Ishikawa (cell line): ENCODE measurements at regions not wholly inside any gene's neighbourhood (a gene's known extent, or its start where the extent isn't known, plus 50 kb on each side); places are given as distances from the start of the nearest gene placed in this dataset.

Source experiments
- CEBPB ChIP-seq: IDR thresholded peaks from 2 replicates; pipeline ENCODE4 v1.6.1; 2012
- CREB1 ChIP-seq: IDR thresholded peaks from 2 replicates; pipeline ENCODE4 v1.6.1; 2012; ENCODE audit warnings: low read depth
- EGR1 ChIP-seq: IDR thresholded peaks from 2 replicates; pipeline ENCODE4 v1.6.1; 2012
- EP300 ChIP-seq: IDR thresholded peaks from 2 replicates; pipeline ENCODE4 v1.6.1; 2012; ENCODE audit warnings: borderline replicate concordance
- FOXM1 ChIP-seq: IDR thresholded peaks from 2 replicates; pipeline ENCODE4 v1.6.1; 2012; ENCODE audit warnings: low read depth, borderline replicate concordance
- MAX ChIP-seq: IDR thresholded peaks from 2 replicates; pipeline ENCODE4 v1.6.1; 2012
- NFIC ChIP-seq: IDR thresholded peaks from 2 replicates; pipeline ENCODE4 v1.6.1; 2012
- RAD21 ChIP-seq: IDR thresholded peaks from 2 replicates; pipeline ENCODE4 v1.6.1; 2012; ENCODE audit warnings: low read depth
- TAF1 ChIP-seq: IDR thresholded peaks from 2 replicates; pipeline ENCODE4 v1.6.1; 2012; ENCODE audit warnings: low read depth, mild to moderate bottlenecking
- TCF12 ChIP-seq: IDR thresholded peaks from 2 replicates; pipeline ENCODE4 v1.6.1; 2012; ENCODE audit warnings: low read depth
- TEAD4 ChIP-seq: IDR thresholded peaks from 2 replicates; pipeline ENCODE4 v1.6.1; 2012
- USF1 ChIP-seq: IDR thresholded peaks from 2 replicates; pipeline ENCODE4 v1.6.1; 2012
- YY1 ChIP-seq: IDR thresholded peaks from 2 replicates; pipeline ENCODE4 v1.6.1; 2012; ENCODE audit warnings: low read depth
- ZBTB7A ChIP-seq: IDR thresholded peaks from 2 replicates; pipeline ENCODE4 v1.6.1; 2012; ENCODE audit warnings: low read depth
- TF ChIP-seq, protein P1 (sequence below): IDR thresholded peaks from 2 replicates; pipeline ENCODE4 v1.6.1; 2012; ENCODE audit warnings: low read depth, mild to moderate bottlenecking

DNA sequence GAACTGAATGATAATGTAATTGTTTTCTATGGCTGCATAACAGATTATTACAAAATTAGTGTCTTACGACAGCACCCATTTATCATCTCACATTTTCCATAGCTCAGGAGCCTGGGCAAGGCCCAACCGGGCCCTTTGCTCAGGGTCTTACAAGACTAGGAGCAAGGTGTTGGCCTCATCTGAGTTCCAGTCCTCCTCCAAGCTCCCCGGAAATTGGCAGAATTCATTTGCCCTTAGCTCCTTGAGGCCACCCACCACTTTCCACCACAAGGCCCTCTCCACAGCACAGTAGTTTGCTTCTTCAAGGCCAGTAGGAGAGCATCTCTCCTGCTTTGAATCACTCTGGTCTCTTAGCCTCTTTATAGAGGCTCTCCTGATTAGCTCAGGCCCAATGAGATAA lies 89.2 kb upstream of the SALL3 start:
- TF ChIP-seq, protein P1, sequence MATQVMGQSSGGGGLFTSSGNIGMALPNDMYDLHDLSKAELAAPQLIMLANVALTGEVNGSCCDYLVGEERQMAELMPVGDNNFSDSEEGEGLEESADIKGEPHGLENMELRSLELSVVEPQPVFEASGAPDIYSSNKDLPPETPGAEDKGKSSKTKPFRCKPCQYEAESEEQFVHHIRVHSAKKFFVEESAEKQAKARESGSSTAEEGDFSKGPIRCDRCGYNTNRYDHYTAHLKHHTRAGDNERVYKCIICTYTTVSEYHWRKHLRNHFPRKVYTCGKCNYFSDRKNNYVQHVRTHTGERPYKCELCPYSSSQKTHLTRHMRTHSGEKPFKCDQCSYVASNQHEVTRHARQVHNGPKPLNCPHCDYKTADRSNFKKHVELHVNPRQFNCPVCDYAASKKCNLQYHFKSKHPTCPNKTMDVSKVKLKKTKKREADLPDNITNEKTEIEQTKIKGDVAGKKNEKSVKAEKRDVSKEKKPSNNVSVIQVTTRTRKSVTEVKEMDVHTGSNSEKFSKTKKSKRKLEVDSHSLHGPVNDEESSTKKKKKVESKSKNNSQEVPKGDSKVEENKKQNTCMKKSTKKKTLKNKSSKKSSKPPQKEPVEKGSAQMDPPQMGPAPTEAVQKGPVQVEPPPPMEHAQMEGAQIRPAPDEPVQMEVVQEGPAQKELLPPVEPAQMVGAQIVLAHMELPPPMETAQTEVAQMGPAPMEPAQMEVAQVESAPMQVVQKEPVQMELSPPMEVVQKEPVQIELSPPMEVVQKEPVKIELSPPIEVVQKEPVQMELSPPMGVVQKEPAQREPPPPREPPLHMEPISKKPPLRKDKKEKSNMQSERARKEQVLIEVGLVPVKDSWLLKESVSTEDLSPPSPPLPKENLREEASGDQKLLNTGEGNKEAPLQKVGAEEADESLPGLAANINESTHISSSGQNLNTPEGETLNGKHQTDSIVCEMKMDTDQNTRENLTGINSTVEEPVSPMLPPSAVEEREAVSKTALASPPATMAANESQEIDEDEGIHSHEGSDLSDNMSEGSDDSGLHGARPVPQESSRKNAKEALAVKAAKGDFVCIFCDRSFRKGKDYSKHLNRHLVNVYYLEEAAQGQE = no peak
- TF ChIP-seq TEAD4 = no peak
- no peak for TF ChIP-seq CEBPB
- no peak for TF ChIP-seq USF1
- no peak for TF ChIP-seq EP300
- TF ChIP-seq CREB1 = no peak
- no peak for TF ChIP-seq NFIC
- no peak for TF ChIP-seq ZBTB7A
- no peak for TF ChIP-seq FOXM1
- no peak for TF ChIP-seq RAD21
- TF ChIP-seq TAF1 = no peak
- no peak for TF ChIP-seq MAX
- no peak for TF ChIP-seq TCF12
- TF ChIP-seq YY1 = no peak

GRCh38 chr18:78891185-78891762 lies 88.3 kb upstream of the SALL3 start:
- TF ChIP-seq TCF12 (no peak), EP300 (no peak), CEBPB (no peak), EGR1 (no peak), CREB1 (no peak), ZBTB7A (no peak)
- TF ChIP-seq, protein P1 = no peak

- TF ChIP-seq YY1 = no peak
- TF ChIP-seq FOXM1 = no peak
- no peak for TF ChIP-seq EP300
- no peak for TF ChIP-seq CEBPB
- no peak for TF ChIP-seq TEAD4
- no peak for TF ChIP-seq EGR1
- TF ChIP-seq TAF1 = no peak
- TF ChIP-seq NFIC = no peak
Measured at GRCh38 chr18:78892177-78892576, 87.4 kb upstream of the SALL3 start.

DNA sequence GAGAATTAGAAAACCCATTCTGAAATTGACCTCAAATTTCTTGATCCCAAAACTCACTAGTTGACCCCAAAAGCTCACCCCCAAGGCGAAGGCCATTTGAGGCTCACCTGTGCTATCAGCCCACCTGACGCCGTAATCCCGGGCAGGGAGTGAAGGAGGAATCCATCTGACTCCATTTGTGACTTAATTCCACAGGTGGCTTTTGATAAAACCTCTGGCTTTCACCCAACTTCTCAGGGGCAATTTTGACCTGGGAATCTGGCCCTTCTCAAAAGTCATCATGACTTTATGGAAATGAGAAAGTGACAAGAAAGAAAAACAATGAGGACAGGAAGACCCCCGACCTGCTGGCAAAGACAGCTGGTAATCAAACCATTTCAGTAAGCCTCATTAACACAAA lies 86.9 kb upstream of the SALL3 start:
- TF ChIP-seq USF1 (no peak), TEAD4 (no peak), TAF1 (no peak), EGR1 (no peak), YY1 (no peak), ZBTB7A (no peak), MAX (no peak), EP300 (no peak), CREB1 (no peak), CEBPB (no peak), TCF12 (no peak), RAD21 (no peak)
- TF ChIP-seq, protein P1 = no peak
